ENCODE measurements at regions not wholly inside any gene's neighbourhood (a gene's known extent, or its start where the extent isn't known, plus 50 kb on each side); places are given as distances from the start of the nearest gene placed in this dataset.

DNA sequence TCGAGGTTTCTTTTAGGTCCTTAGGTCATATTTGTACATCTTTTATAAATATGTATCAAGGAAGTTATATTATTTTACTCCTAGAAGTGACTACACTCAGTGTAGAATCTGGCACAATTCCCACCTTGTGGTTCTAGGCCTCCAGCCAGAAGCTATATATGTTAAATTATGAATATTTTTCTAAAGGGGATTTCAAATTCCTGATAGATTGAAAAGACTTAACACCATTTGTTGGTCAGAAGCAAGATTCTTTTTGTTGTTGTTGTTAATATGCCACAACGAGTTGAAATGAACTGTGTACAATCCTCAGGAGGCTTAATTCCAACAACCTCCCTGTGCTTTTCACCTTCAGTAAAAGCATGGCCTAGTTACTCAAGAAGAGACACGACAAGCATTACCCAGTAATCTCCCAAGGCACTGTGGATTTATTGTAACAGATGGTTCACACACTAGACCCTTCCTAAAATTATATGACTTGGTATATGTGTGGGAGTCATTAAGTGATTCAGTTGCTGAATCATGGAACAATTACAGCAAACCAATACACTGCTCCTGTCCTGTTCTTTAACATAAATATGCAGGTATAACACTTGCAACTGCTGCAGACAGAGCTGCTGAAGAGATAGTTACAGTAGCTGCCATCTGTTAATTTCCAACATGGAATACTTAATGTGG is 964.4 kb upstream of the GOT2 start:
- H3K4me1 ChIP-seq (replicated peaks in 1 of 2; ENCODE audit: control insufficient read depth in 2 of 2, insufficient read depth in 2 of 2, low read length in 2 of 2), result no peaks in the 10 kb centered on the region
- no peak overlapping the region for H3K27ac ChIP-seq (ENCODE audit: extremely low read depth, low read depth, low read length)
- no TSS peak for BruUV-seq (replicated peaks)
- H3K9me1 ChIP-seq (ENCODE audit: control insufficient read depth, insufficient read depth, low read length), result no peaks in the 10 kb centered on the region
- no peaks in the 10 kb centered on the region for H3K9me3 ChIP-seq (replicated peaks; ENCODE audit: control insufficient read depth, insufficient read depth, low read depth, low read length)
- no peaks in the 10 kb centered on the region for H4K20me1 ChIP-seq (replicated peaks; ENCODE audit: control insufficient read depth, insufficient read depth, low read length)
- H3K4me3 ChIP-seq, result no peak overlapping the region
- intact Hi-C loops (cut with micrococcal nuclease) (no loop called here), in situ Hi-C loops (cut with MboI) (no loop called here)
- POLR2A ChIA-PET, result no interaction called here
- no peak for TF ChIP-seq GABPB1 (CRISPR knock-in tag; IDR thresholded peaks at IDR 0.05)
- TF ChIP-seq BACH1 (tag; IDR thresholded peaks at IDR 0.05), result no peak
- no peak for TF ChIP-seq ZNF740 (CRISPR knock-in tag; IDR thresholded peaks at IDR 0.05)
- TF ChIP-seq ZNF740 (tag; IDR thresholded peaks at IDR 0.05), result no peak
- TF ChIP-seq GABPB2 (CRISPR knock-in tag; conservative IDR thresholded peaks at IDR 0.05), result no peak
- TF ChIP-seq, protein P1, sequence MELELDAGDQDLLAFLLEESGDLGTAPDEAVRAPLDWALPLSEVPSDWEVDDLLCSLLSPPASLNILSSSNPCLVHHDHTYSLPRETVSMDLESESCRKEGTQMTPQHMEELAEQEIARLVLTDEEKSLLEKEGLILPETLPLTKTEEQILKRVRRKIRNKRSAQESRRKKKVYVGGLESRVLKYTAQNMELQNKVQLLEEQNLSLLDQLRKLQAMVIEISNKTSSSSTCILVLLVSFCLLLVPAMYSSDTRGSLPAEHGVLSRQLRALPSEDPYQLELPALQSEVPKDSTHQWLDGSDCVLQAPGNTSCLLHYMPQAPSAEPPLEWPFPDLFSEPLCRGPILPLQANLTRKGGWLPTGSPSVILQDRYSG (tag; conservative IDR thresholded peaks at IDR 0.05; ENCODE audit: low read depth), result no peak
- no peak for TF ChIP-seq FOXM1 (IDR thresholded peaks at IDR 0.05; ENCODE audit: low read depth)
- TF ChIP-seq FOXM1 (CRISPR knock-in tag; IDR thresholded peaks at IDR 0.05; ENCODE audit: low read depth), result no peak
- TF ChIP-seq ZNF174 (CRISPR knock-in tag; IDR thresholded peaks at IDR 0.05), result no peak
- no peak for TF ChIP-seq TRIM28 (IDR thresholded peaks at IDR 0.05)
- no peak for TF ChIP-seq VEZF1 (CRISPR knock-in tag; IDR thresholded peaks at IDR 0.05)
- TF ChIP-seq ZNF717 (CRISPR knock-in tag; IDR thresholded peaks at IDR 0.05), result no peak
- H3K9ac ChIP-seq (ENCODE audit: insufficient read depth in 1 of 2, low read depth in 2 of 2, low read length in 2 of 2), result no peak overlapping the region
- no peak for FAIRE-seq
- no peak for DNase-seq (ENCODE audit: extremely low read depth in 1 of 4, low spot score in 3 of 4)
- H3K4me2 ChIP-seq (ENCODE audit: insufficient read depth, low read length), result no peak overlapping the region
- WGBS (ENCODE audit: insufficient coverage, low coverage, missing lambda C conversion rate), result 4% methylated on average over 3 of the region's 3 CpGs
- no peak overlapping the region for H2AFZ ChIP-seq (ENCODE audit: low read depth, low read length)
- H3K27me3 ChIP-seq (ENCODE audit: control insufficient read depth in 2 of 2, insufficient read depth in 2 of 2, low read length in 2 of 2), result no peaks in the 10 kb centered on the region
- H3K36me3 ChIP-seq (ENCODE audit: control insufficient read depth, insufficient read depth, low read length), result no peaks in the 10 kb centered on the region
- no peaks in the 10 kb centered on the region for H3K79me2 ChIP-seq (ENCODE audit: control insufficient read depth, insufficient read depth, low read length)
- CTCF ChIA-PET (ENCODE audit: low intra/inter-chr PET ratio), result no interaction called here
- no peak for ATAC-seq
